ENCODE measurements at regions not wholly inside any gene's neighbourhood (a gene's known extent, or its start where the extent isn't known, plus 50 kb on each side); places are given as distances from the start of the nearest gene placed in this dataset.
"Not testable (repeated sequence)": the region's sequence is repeated elsewhere in the genome, so short reads cannot be mapped to it uniquely, and the experiment has no call there.

GRCh38 chr9:21626493-21626892 is 144.4 kb upstream of the IFNE start:
- Histone ChIP-seq H3K9me3 (ENCODE audit: low read length) (no peaks in the 10 kb centered on the region), H3K27ac (ENCODE audit: low read length) (no peak overlapping the region), H3F3A (ENCODE audit: low read length, unreplicated experiment) (no peaks in the 10 kb centered on the region), H3K79me2 (ENCODE audit: low read length) (no peaks in the 10 kb centered on the region), H3K27me3 (ENCODE audit: low read length) (no peaks in the 10 kb centered on the region), H4K20me1 (ENCODE audit: low read length) (no peaks in the 10 kb centered on the region), H3K9ac (ENCODE audit: low read length) (no peak overlapping the region), H2AFZ (ENCODE audit: low read length) (no peak overlapping the region), H3K4me3 (ENCODE audit: low read length) (no peak overlapping the region), H3K4me1 (ENCODE audit: insufficient read depth, low read length) (no peaks in the 10 kb centered on the region), H3K36me3 (ENCODE audit: low read depth, low read length) (no peaks in the 10 kb centered on the region), H3K9me2 (replicated peaks; ENCODE audit: low read length) (no peaks in the 10 kb centered on the region), H3K4me2 (ENCODE audit: low read length) (no peak overlapping the region)
- ATAC-seq, result no peak
- intact Hi-C loops (cut with micrococcal nuclease), result no loop called here
- BruUV-seq (replicated peaks), result no TSS peak
- TF ChIP-seq EZH2 (IDR thresholded peaks at IDR 0.05; ENCODE audit: low read length, unreplicated experiment) (no peak), EZH2phosphoT487 (IDR thresholded peaks at IDR 0.05; ENCODE audit: borderline replicate concordance, low read length) (no peak), CTCF (conservative IDR thresholded peaks at IDR 0.05; ENCODE audit: low read depth, low read length) (no peak)
- POLR2A ChIA-PET (ENCODE audit: unreplicated experiment), result no interaction called here
- no peak for DNase-seq
- CTCF ChIA-PET, result no interaction called here

- H3K27me3 ChIP-seq (ENCODE audit: low read length); H3K79me2 ChIP-seq (ENCODE audit: low read length); intact Hi-C loops (cut with micrococcal nuclease); BruUV-seq (replicated peaks); ATAC-seq; H3K36me3 ChIP-seq (ENCODE audit: low read depth, low read length); H3F3A ChIP-seq (ENCODE audit: low read length, unreplicated experiment); CTCF ChIA-PET; H3K4me3 ChIP-seq (ENCODE audit: low read length); H3K9me3 ChIP-seq (ENCODE audit: low read length); H3K9me2 ChIP-seq (replicated peaks; ENCODE audit: low read length); H3K4me1 ChIP-seq (ENCODE audit: insufficient read depth, low read length); H2AFZ ChIP-seq (ENCODE audit: low read length); H3K27ac ChIP-seq (ENCODE audit: low read length); DNase-seq; H3K9ac ChIP-seq (ENCODE audit: low read length); POLR2A ChIA-PET (ENCODE audit: unreplicated experiment); H3K4me2 ChIP-seq (ENCODE audit: low read length); H4K20me1 ChIP-seq (ENCODE audit: low read length): not testable (repeated sequence)
Observed at GRCh38 chr9:21628954-21629353, 146.8 kb upstream of the IFNE start.

GRCh38 chr9:21634951-21635350 is 152.8 kb upstream of the IFNE start:
- TF ChIP-seq EZH2 (IDR thresholded peaks at IDR 0.05; ENCODE audit: low read length, unreplicated experiment), result no peak
- no peak for TF ChIP-seq EZH2phosphoT487 (IDR thresholded peaks at IDR 0.05; ENCODE audit: borderline replicate concordance, low read length)

GRCh38 chr9:21638104-21638503 is 156.0 kb upstream of the IFNE start:
- no peaks in the 10 kb centered on the region for H3F3A ChIP-seq (ENCODE audit: low read length, unreplicated experiment)
- TF ChIP-seq EZH2 (IDR thresholded peaks at IDR 0.05; ENCODE audit: low read length, unreplicated experiment), result no peak
- no peak for TF ChIP-seq EZH2phosphoT487 (IDR thresholded peaks at IDR 0.05; ENCODE audit: borderline replicate concordance, low read length)
- no peak for TF ChIP-seq CTCF (conservative IDR thresholded peaks at IDR 0.05; ENCODE audit: low read depth, low read length)
- no peaks in the 10 kb centered on the region for H3K79me2 ChIP-seq (ENCODE audit: low read length)
- ATAC-seq (no peak), DNase-seq (no peak)
- H4K20me1 ChIP-seq (ENCODE audit: low read length), result no peaks in the 10 kb centered on the region
- no TSS peak for BruUV-seq (replicated peaks)
- no peaks in the 10 kb centered on the region for H3K9me2 ChIP-seq (replicated peaks; ENCODE audit: low read length)
- H3K4me3 ChIP-seq (ENCODE audit: low read length), result no peak overlapping the region
- no peaks in the 10 kb centered on the region for H3K27me3 ChIP-seq (ENCODE audit: low read length)
- no peak overlapping the region for H3K27ac ChIP-seq (ENCODE audit: low read length)
- no peak overlapping the region for H3K4me2 ChIP-seq (ENCODE audit: low read length)
- ChIA-PET POLR2A (ENCODE audit: unreplicated experiment) (no interaction called here), CTCF (no interaction called here)
- H2AFZ ChIP-seq (ENCODE audit: low read length), result no peak overlapping the region
- no peak overlapping the region for H3K9ac ChIP-seq (ENCODE audit: low read length)
- intact Hi-C loops (cut with micrococcal nuclease), result no loop called here
- peaks cover 7% of the 10 kb centered on the region; the same call in 1 of the 2 replicates for H3K9me3 ChIP-seq (ENCODE audit: low read length)
- no peaks in the 10 kb centered on the region for H3K36me3 ChIP-seq (ENCODE audit: low read depth, low read length)
- H3K4me1 ChIP-seq (ENCODE audit: insufficient read depth, low read length), result no peaks in the 10 kb centered on the region

More at GRCh38 chr9:21634951-21635350, 152.8 kb upstream of the IFNE start:
- no peaks in the 10 kb centered on the region for H3K4me1 ChIP-seq (ENCODE audit: insufficient read depth, low read length)
- H3K4me3 ChIP-seq (ENCODE audit: low read length), result no peak overlapping the region
- H3K4me2 ChIP-seq (ENCODE audit: low read length), result no peak overlapping the region
- H3K9ac ChIP-seq (ENCODE audit: low read length), result no peak overlapping the region
- BruUV-seq (replicated peaks), result no TSS peak
- H3F3A ChIP-seq (ENCODE audit: low read length, unreplicated experiment), result no peaks in the 10 kb centered on the region
- POLR2A ChIA-PET (ENCODE audit: unreplicated experiment), result no interaction called here
- H3K9me2 ChIP-seq (replicated peaks; ENCODE audit: low read length), result no peaks in the 10 kb centered on the region
- no peaks in the 10 kb centered on the region for H3K9me3 ChIP-seq (ENCODE audit: low read length)
- CTCF ChIA-PET, result no interaction called here
- H4K20me1 ChIP-seq (ENCODE audit: low read length), result no peaks in the 10 kb centered on the region
- no peaks in the 10 kb centered on the region for H3K27me3 ChIP-seq (ENCODE audit: low read length)
- no peak for ATAC-seq
- intact Hi-C loops (cut with micrococcal nuclease), result no loop called here
- no peak overlapping the region for H2AFZ ChIP-seq (ENCODE audit: low read length)
- no peak for DNase-seq
- no peaks in the 10 kb centered on the region for H3K79me2 ChIP-seq (ENCODE audit: low read length)
- no peaks in the 10 kb centered on the region for H3K36me3 ChIP-seq (ENCODE audit: low read depth, low read length)
- H3K27ac ChIP-seq (ENCODE audit: low read length), result no peak overlapping the region

Measured in PC-3 (cell line).